GM21360 (cell line): ENCODE measurements at regions not wholly inside any gene's neighbourhood (a gene's known extent, or its start where the extent isn't known, plus 50 kb on each side); places are given as distances from the start of the nearest gene placed in this dataset.

Source experiments
- ATAC-seq: cut with Tn5 transposase; IDR thresholded peaks from one replicate; pipeline ENCODE4 v1.9.1; 2021; ENCODE audit warnings: mild to moderate bottlenecking, moderate library complexity; ENCODE audit not compliant: unreplicated experiment

DNA sequence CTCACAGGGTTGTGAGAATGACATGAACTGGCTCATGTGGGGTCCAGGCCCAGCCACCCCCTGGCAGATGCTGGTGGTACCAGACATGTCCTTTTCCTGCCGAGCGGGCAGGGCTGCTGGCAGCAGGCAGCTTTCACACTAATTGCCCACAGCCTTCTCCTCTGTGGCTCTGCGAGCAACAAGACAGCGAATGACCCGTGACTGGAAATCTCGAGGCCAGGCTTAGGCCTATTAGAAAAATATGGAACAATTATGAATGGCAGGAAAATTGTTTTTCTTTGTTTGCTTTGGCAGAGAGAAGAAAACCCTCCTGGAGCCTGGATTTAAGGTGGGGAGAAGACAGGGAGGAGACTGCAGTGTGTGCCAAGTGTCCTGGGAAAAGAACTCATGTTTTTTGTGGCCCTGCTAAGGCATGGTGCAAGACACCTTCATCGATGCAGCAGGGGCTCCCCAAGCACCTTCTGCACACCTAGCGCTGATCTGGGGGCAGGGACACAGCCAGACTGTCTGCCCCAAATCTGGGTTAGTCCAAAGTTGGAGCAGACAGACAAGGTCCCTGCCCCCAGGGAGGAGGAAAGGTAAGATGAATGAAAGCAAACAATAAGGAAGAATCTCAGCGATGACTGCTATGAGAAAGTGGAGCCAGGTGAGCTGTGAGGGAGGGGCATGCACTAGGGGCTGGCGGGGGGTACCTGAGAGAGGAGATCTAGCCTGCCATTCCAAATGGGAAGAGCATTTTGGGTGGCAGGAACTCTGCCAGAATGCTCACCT is 193.8 kb upstream of the TLE3 start:
- no peak for ATAC-seq

DNA sequence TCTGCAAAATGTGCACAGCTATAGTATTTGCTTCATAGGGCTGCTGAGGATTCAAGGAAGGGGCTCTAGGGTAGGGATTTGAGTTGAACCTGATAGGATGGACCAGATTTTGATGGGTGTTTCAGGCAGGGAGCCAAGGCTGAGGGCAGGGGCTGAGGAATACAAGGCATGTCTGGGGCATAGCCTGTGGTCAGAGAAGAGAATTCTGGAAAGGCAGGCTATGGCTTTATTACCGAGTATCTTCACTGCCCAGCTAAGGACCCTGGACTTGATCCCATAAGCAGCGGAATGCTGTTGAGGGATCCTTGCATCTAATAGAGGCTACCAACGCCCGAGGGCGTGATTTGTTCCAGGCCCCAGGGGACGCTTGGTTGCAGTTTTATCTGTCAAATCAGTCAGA is 193.0 kb upstream of the TLE3 start:
- ATAC-seq = no peak

DNA sequence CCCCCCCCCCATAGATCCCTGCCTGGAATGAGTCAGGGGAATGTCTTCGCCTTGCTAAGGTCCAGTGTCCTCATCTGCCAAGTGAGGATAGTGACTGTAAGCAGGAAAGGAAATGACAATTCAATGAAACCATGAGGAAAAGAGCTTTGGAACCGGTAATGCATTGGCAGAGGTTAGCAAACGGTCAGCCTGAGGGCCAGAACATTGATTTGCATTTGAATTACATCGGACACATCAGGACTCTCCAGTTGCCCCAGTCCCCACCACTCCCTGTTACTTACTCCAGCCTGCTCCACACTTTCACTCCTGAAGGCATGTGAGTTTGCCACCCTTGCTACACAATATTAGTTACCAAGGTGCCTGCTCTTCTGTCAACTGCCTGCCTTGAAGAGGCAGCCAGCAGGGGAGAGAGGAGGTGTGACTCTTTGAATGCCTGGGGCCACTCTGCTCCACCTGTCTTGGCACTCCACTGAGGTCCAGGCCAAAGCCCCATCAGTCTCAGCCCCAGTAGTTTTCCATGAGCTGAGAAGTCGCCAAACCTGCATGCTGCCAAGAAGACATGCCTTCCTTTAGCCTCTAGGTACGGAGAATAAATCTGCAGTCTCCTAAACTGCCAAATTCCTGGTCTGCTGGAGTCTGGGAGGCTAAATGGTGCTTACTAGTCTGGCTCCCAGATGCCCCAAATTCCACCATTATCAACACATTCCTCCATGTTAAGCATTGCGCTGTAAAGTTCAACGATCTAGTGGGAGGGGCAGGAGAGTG is 191.7 kb upstream of the TLE3 start:
- no peak for ATAC-seq

DNA sequence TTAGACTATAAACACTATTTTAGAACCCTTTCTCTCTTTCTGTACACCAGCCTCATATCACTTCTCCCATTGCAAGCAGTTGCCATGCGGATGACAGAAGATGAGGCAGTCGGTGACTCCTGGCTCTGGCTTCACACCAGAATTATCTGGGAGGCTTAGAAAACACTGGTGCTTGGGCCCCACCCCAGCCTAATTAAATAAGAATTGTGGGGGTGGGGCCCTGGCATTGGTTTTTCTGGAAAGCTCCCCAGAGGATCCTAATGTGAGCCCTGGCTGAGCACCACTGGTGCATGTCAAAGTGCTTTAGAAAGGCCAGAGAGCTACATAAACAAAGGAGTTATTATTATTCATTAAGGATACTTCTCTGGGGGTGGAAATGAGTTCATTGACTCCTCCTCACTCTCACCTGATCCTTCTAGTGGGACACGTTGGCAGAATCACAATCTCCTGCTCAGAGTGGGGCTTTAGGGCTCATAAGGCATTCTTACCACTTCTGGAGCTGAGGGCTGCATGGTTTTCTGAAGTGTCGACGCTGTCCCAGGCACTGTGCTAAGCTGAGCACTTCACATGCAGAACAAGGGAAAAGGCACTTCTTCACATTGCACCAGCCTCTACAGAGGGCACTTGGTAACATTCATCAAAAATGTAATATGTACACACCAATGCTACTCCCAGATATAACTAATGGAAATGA is 188.5 kb upstream of the TLE3 start:
- ATAC-seq = no peak

DNA sequence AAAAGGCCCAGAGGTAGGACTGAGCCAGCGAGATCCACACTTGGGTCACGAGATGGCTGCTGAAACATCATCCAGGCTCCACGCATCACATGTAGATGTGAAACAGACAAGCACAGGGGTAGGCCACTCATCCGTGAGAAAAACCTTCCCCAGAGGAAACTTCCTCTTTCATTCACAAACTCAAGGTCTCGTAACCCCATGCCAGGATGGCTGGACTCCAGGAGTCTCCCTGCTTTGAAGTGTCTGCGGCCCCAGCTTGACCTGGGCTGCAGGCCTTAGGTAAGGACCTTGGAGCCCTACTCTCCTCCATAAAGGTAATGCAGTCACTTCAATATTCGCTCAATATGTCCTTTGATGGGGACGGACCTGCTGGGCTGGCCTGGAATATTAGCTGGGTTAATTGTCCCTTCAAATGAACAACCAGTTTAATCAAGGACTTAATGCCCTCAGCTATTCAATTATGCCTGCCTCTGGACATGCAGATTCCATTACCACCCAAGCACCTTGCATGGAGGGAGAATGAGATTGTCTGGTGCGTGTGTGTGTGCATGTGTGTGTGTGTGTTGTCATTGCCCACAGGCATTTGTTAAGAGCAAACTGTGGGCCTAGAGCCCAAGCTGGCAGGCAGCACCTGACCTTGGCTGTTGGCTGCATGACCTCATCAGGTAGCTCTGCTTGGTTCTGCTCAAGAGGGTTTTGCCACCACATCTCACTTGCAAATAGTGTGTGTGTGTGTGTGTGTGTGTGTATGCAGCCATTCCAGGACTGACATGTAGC is 186.9 kb upstream of the TLE3 start:
- ATAC-seq = no peak

DNA sequence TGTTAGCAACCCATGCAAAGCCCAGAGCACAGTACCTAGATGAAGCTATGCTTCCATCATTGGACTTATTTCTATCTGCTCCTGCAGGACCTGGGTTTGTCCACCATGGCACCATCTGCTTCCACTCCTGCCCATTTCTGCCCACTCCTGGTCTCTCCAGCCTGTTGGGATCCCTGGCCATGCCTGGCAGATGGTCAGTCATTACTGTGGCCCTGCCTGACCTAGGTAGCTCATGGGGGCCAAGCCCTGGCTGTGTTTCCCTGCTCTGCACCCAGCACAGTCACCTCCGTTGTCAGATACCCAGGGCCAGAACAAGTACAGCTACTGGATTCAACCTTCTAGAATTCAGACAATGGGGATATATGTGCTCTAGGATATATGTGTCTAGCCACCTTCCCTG is 185.8 kb upstream of the TLE3 start:
- ATAC-seq = no peak

DNA sequence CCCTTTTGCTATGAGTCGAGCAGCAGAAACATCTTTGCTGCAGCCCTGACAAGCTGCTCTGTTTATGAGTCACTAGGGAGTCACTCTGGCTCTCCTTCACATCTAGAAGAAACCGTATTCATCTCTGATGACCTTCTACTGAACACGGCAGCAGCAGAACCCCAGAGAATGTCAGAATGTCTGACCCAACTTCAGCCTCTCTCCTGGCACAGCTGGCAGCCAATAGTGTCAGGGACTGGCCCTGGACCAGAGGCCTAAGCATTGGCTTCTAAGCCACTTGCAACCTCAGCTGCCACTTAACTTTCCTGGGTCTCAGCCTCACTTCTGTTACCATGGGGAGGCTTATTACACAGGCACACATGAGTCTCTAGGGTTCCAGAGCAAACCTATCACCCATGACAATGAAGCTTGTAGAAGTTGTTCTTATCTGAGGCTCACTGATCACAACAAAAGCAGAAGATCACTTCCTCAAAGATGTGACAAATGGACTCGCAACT is 184.1 kb upstream of the TLE3 start:
- no peak for ATAC-seq

DNA sequence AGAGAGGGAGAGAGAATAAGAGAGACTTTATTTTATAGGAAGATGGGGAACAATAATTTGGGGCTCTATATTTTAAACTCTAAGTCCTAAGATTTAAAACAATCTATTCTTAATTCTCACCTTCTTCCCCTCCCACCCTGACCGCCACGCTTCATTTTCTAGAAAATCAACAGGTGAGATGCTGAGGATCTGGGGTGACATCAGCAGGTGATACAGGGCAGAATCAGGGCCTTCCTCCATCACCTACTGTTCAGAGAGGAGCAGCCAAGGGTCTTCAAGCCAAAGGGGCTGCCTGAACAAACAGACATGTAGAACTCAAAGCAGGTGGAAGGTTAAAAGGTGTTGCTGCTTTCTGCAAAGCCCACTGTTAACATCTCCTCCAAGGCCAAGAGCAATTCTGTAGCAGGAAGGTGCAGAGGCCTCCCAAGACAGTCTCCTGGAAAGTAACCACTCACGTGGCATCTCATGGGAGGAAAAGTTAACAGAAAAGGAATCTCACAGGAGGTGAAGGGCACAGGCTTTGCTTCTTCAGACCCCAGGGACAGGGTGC is 183.6 kb upstream of the TLE3 start:
- no peak for ATAC-seq

DNA sequence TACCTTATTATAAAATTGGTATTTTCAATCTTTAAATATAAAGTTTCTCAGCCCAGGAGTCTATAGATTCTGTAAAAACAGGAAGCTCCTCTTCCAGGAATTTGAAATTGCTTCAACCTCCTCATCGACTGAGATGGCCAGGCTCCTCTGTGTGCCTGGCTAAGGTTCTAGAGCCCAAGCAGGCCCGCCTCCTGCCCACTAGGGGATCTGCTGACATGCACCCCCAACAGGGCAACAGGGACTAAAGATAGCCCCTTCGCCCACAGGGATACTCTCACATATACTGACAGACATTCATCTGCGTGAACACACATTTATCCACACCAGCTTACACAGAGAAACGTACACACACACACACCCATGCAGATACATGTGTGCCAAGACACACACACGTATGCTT is 183.1 kb upstream of the TLE3 start:
- no peak for ATAC-seq

DNA sequence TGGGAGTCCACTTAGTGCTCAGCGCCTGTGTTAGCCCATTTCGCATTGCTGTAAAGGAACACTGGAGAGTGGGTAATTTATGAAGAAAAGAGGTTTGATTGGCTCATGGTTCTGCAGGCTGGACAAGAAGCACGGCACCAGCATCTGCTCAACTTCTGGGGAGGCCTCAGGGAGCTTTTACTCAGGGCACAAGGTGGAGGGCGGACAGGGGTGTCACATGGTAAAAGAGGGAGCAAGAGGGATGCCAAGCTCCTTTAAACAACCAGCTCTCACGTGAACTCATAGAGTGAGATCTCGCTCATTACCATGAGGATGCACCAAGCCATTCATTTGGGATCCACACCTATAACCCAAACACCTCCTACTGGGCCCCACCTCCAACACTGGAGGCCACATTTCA is 181.4 kb upstream of the TLE3 start:
- no peak for ATAC-seq

DNA sequence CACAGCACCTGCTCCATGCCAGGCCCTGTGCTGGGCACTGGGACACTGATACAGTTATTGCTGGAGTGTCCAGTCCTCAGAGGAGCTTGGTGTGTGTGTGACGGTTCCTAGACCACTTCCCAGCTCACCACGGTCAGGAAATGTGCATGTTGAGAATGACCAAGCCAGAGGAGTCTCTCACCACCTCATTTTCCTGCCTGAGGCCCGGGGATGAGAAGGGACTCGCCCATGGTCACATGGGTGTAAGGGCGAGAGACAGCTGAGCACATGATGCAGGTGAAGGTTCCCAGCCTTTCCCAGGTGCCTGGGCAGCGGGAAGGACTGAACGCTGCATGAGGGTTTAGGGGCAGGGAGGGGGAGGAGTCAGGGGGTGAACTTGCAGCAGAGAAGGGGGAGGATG is 180.9 kb upstream of the TLE3 start:
- ATAC-seq = no peak

DNA sequence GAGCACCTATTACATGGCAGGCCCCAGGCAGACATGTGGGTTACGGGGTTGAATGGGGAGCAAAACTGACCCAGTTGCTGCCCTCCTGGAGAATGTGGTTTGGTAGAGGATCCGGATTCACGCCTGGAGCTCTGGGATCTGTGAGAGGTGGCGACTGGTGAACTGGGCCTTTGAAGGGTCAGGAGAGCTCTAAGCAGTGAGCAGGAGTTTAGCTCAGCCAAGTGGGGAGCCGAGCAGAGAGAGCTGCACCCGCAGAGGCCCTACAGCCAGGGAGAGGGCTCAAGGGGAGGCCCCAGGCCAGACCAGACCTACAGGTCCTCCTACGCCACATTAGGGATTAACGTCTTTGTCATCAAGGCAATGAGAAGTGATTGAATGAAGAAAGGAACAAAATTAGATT is 179.8 kb upstream of the TLE3 start:
- ATAC-seq = no peak

DNA sequence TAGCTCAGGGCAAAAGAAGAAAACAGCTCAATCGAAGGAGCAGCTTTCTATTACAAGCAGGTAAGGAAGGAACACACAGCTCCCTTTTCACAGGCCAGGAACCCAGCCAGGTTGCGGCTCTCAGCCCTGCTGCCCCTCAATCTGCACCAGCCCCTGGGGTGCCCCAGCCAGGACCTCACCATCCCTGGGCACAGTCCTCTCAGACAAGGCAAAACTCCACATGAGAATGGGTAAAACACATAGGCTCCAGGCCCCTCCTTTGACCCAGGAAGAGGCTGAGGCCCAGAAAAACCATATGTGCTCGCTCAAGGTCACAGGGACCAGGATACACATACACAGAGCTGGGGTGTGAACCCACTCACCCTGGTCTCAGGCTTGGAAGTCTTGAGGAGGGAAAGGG is 178.7 kb upstream of the TLE3 start:
- ATAC-seq = no peak

DNA sequence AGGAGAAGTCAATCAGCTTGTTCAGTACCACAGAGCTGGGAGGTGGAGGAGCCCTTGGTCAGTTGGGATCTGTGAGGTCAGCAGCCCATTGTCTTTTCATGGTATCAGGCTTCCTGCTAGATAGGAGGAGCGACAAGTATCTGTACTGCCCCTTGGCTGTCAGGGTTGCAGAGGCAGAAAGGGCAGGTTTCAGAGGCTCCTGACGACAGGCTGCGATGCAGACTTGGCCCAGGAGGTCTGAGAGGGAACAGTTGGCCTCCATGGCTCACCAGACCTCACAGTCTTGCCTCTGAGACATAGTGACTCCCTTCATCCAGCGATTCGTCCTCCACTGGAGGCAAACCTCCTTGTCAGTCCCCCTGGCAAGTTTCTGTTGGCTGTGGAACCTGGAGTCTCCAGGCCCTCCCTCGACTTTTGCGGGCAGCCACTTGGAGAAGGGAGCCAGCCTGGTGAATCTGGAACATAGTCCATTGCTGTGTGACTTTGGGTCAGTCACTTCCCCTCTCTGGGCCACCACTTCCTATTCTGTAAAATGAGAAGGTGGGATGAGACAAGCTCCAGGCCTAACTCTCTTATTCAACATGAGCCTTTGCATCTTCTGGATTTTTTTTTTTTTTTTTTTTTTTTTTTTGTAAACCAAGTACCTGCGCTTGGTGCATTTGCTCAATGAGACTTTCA is 177.9 kb upstream of the TLE3 start:
- ATAC-seq = no peak

DNA sequence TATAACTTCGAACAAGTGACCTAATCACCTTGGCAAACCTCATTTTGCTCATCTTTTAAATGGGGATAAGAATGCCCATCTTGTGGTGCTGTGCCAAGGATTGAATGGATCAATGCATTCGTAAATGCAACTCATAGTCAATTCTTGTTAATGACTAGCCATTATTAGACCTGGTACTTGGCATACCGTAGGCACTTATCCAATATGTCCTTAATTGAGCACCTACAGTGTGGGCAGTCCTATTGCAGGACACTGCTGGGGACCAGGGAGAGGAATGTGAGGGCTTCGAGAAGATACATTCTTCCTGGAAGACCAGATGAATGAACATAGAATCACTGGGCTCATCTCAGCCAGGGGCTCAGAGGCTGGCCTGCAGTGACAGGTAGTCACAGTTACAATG is 177.2 kb upstream of the TLE3 start:
- no peak for ATAC-seq

DNA sequence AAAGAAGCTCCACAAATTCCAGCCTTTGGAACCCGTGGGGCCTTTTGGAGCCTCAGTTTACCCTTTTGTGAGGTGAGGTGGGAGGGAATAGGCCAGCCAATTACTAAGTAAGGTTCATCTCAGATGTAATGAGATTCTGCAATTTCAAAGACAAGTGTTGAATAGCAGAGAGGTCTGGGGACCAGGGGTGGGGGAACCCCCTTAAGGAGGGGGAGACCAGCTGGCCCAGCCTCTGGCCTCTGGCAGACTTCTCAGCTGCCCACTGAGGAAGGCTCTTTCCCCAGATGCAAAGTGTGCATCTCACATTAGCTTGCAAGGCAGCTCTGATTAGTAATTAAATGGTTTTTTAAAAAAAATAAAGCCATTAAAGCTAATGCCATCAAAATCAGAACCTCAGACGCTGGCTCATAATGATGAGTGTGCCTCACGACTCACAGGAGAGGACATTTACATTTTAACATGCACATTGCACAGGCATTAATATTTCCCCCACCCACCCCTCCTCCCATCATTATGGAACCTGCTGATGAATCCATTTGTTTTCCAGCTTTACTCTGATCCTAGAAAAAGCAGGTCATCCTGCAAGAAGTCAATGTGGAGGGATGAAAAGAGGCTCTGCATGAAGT is 176.7 kb upstream of the TLE3 start:
- ATAC-seq = no peak

DNA sequence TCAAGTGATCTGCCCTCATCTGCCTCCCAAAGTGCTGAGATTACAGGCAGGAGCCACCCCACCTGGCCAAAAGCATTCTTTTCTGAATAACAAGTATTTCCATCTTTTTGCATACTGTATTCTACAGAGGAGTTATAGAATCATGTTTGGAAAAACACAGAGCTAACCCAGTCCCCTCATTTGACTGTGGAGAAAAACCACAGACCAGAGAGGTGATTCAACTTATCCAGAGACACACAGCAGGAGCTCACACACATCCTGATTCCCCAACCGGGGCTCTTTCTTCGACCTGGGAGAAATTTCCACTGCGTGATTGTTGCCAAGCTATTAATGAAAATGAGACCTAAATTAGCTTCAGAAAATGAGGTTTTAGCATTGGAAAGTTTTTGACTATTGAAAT is 176.1 kb upstream of the TLE3 start:
- no peak for ATAC-seq

DNA sequence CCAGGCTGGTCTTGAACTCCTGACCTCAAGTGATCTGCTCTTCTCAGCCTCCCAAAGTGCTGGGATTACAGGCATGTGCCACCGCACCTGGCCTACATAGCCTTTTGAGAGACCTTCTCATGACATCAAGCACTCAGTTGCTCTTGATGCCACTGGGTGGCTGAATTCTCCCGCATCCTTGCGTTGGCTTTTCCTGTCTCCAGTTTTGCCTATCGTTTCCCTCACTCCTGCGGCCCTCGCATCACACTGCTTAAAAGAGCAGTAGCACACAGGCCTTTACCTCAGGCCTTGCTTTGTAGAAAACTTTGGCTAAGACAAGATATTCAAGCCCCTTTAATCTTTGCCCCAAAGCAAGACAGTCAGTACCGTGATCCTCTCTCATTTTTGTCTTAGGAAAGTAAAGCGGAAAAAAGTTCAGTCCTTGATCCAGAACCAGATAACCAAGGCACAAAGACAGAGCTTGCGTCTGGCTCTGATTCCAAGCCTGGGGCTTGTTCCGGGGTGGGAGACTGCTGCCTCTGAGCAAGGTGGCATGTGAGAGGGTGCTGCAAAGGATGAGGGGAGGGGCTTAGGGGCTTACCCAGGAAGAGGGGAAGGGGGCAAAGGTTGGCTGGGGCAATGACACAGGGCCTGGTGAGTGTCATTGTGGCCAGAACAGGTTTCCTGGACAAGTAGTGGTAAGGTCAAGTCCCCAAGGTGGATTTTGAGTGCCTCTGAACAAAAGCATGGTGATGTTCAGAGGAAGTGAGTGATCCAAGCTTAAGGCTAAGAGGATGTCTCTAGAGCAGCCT is 175.0 kb upstream of the TLE3 start:
- no peak for ATAC-seq
